CD4-positive, alpha-beta T cell (primary cell): ENCODE measurements at regions not wholly inside any gene's neighbourhood (a gene's known extent, or its start where the extent isn't known, plus 50 kb on each side); places are given as distances from the start of the nearest gene placed in this dataset.

Source experiments
- ATAC-seq: fragments of 200-7000 bp; cut with Tn5 transposase; one replicate; pipeline ENCODE4 v1.10.0; 2022; ENCODE audit warnings: mild to moderate bottlenecking; ENCODE audit not compliant: poor library complexity
- CTCF ChIA-PET: fragments of 350-600 bp; sonication (Branson Sonifier 250); formaldehyde crosslinking; loops from one replicate; lab custom pipeline; 2021; ENCODE audit warnings: antibody characterized with exemption, inconsistent platforms; lab: Charles Lee
- POLR2A ChIA-PET: fragments of 350-600 bp; sonication (Branson Sonifier 250); formaldehyde crosslinking; loops from one replicate; lab custom pipeline; 2021; ENCODE audit warnings: antibody characterized with exemption, inconsistent platforms; lab: Charles Lee
- DNase-seq, 14 experiments: peaks; one replicate each; pipeline ENCODE4 v3.0.0-alpha.2; 2013 to 2020; ENCODE audit warnings: mixed read lengths in 2 of 14
- H3K27ac ChIP-seq, 2 donors: one replicate each; pipeline versions ENCODE4 v1.5.1 to v1.7.0; 2013; ENCODE audit warnings: low read length in 2 of 2, low read depth in 1 of 2, mild to moderate bottlenecking in 1 of 2
- H3K27me3 ChIP-seq, 2 experiments: 1 replicate in 1 of 2; 2 replicates in 1 of 2; pipeline versions ENCODE4 v1.6.1 to v1.7.0; 2013; ENCODE audit warnings: low read length in 2 of 2, control low read depth in 1 of 2, mild to moderate bottlenecking in 1 of 2, moderate library complexity in 1 of 2; ENCODE audit not compliant: insufficient read depth in 2 of 2, control insufficient read depth in 1 of 2
- H3K36me3 ChIP-seq: one replicate; pipeline ENCODE4 v1.6.1; 2013; ENCODE audit warnings: low read length, control low read depth; ENCODE audit not compliant: insufficient read depth
- H3K4me1 ChIP-seq: one replicate; pipeline ENCODE4 v1.6.1; 2013; ENCODE audit warnings: low read length, control low read depth; ENCODE audit not compliant: insufficient read depth
- H3K4me3 ChIP-seq: one replicate; pipeline ENCODE4 v1.5.1; 2013; ENCODE audit warnings: mild to moderate bottlenecking, low read length, moderate library complexity
- H3K9me3 ChIP-seq, 2 experiments: 1 replicate in 1 of 2; 2 replicates in 1 of 2; pipeline versions ENCODE4 v1.6.1 to v1.7.0; 2013; ENCODE audit warnings: low read length in 2 of 2, mild to moderate bottlenecking in 2 of 2, control low read depth in 1 of 2, moderate library complexity in 1 of 2; ENCODE audit not compliant: control insufficient read depth in 1 of 2, insufficient read depth in 1 of 2
- H3K27ac Mint-ChIP-seq: one replicate; pipeline ENCODE4 v1.8.0; 2020; ENCODE audit warnings: mixed read lengths
- H3K27me3 Mint-ChIP-seq: one replicate; pipeline ENCODE4 v1.8.0; 2021; ENCODE audit warnings: mixed read lengths
- H3K36me3 Mint-ChIP-seq: one replicate; pipeline ENCODE4 v1.8.0; 2021; ENCODE audit warnings: low read depth, mixed read lengths
- H3K4me1 Mint-ChIP-seq: one replicate; pipeline ENCODE4 v1.8.0; 2021; ENCODE audit warnings: low read depth, mixed read lengths
- H3K4me3 Mint-ChIP-seq: one replicate; pipeline ENCODE4 v1.8.0; 2020; ENCODE audit warnings: mild to moderate bottlenecking, mixed read lengths
- H3K9me3 Mint-ChIP-seq: one replicate; pipeline ENCODE4 v1.8.0; 2020; ENCODE audit warnings: mixed read lengths
- CTCF ChIP-seq: fragments of 200-600 bp; IDR thresholded peaks from one replicate; pipeline ENCODE4 v1.8.0; 2022; ENCODE audit warnings: antibody characterized with exemption, mild to moderate bottlenecking
- intact Hi-C, 2 experiments: fragments of 100-400 bp; cut with DNase I in 1 of 2; cut with micrococcal nuclease in 1 of 2; formaldehyde crosslinking; loops; one replicate each; pipeline versions ENCODE4 v1.15.1 to v1.9.0; 2023 to 2025; cut with DNase I, micrococcal nuclease

GRCh38 chr9:86405926-86406325, 51.7 kb upstream of the TUT7 start:
- Mint-ChIP-seq H3K36me3 (no peaks in the 10 kb centered on the region), H3K4me3 (no peak overlapping the region), H3K27ac (no peak overlapping the region), H3K4me1 (no peaks in the 10 kb centered on the region), H3K9me3 (no peaks in the 10 kb centered on the region), H3K27me3 (peaks cover 13% of the 10 kb centered on the region)
- intact Hi-C loops: no loop called here
- H3K9me3 ChIP-seq: no peaks in the 10 kb centered on the region
- CTCF ChIA-PET: interaction anchor here (1.0 kb wide), 1 partner anchor 8 kb away, joined by 3 read pairs; no protein-coding TSS in a partner anchor
- H3K36me3 ChIP-seq: no peaks in the 10 kb centered on the region
- ATAC-seq (no peak), DNase-seq (peak in 2 of 14 experiments; percentile 12 to 22)
- TF ChIP-seq CTCF: no peak
- no peak overlapping the region for H3K4me3 ChIP-seq
- POLR2A ChIA-PET: no interaction called here
- peaks cover 0 to 3% of the 10 kb centered on the region in 2 experiments for H3K27me3 ChIP-seq
- H3K4me1 ChIP-seq: no peaks in the 10 kb centered on the region
- H3K27ac ChIP-seq: no peak overlapping the region

- no peak overlapping the region for H3K27ac ChIP-seq
- H3K4me3 ChIP-seq: no peak overlapping the region
- CTCF ChIA-PET: interaction anchor here (1.0 kb wide), 1 partner anchor 9 kb away, joined by 3 read pairs; no protein-coding TSS in a partner anchor
- H3K9me3 Mint-ChIP-seq: no peaks in the 10 kb centered on the region
- peaks cover 0 to 3% of the 10 kb centered on the region in 2 experiments for H3K27me3 ChIP-seq
- intact Hi-C loops: no loop called here
- H3K36me3 Mint-ChIP-seq: no peaks in the 10 kb centered on the region
- DNase-seq: no peak
- H3K27me3 Mint-ChIP-seq: peaks cover 10% of the 10 kb centered on the region
- ATAC-seq: no peak
- no peaks in the 10 kb centered on the region for H3K4me1 Mint-ChIP-seq
- TF ChIP-seq CTCF: no peak
- no peak overlapping the region for H3K4me3 Mint-ChIP-seq
- H3K9me3 ChIP-seq: no peaks in the 10 kb centered on the region
- no peaks in the 10 kb centered on the region for H3K36me3 ChIP-seq
- POLR2A ChIA-PET: no interaction called here
- no peaks in the 10 kb centered on the region for H3K4me1 ChIP-seq
- no peak overlapping the region for H3K27ac Mint-ChIP-seq
Observed at GRCh38 chr9:86405086-86405491, 50.9 kb upstream of the TUT7 start.
